ENCODE measurements at regions not wholly inside any gene's neighbourhood (a gene's known extent, or its start where the extent isn't known, plus 50 kb on each side); places are given as distances from the start of the nearest gene placed in this dataset.
"Not testable (repeated sequence)": the region's sequence is repeated elsewhere in the genome, so short reads cannot be mapped to it uniquely, and the experiment has no call there.

DNA sequence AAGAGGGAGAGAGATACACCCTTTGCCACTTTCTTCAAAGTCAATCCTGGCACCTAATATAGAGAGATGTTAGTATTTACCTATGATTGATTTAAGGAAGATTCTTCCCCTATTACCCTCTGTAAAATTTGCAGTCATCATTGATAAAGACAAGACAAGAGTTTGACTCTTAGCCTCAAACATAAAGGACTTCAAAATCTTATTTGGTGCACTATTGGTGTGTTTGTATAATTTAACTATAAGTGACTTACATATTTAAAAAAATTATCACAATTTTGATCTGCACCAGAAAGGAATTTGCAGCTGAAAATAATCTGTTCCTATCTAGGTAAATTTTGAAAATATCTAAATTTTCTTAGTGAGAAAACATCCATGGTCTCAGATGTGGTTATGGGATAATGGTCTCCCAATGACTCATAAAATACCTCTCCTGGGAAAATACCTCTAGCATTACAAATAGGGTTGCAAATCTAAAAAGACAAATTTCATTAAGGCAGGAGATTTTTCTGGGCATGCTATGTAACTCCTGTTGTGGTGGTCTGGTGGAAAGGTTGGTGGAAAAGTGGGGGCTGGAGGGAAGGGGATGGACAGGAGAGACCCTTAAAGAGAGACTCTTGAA is 173.6 kb upstream of the MED14 start:
- Histone ChIP-seq H3K27ac (no peak overlapping the region), H3K4me1 (no peaks in the 10 kb centered on the region), H3K36me3 (no peaks in the 10 kb centered on the region), H3K9me3 (peaks cover 0 to 7% of the 10 kb centered on the region in 2 donors), H3K4me3 (no peak overlapping the region), H3K27me3 (peaks cover 0 to 27% of the 10 kb centered on the region in 2 donors)
- intact Hi-C loops (cut with DNase I; ENCODE audit: low total_unique reads) = no loop called here
- no peak for DNase-seq (ENCODE audit: low spot score in 2 of 2)
- TF ChIP-seq POLR2AphosphoS5 (IDR thresholded peaks at IDR 0.05) = no peak
- TF ChIP-seq POLR2A (IDR thresholded peaks at IDR 0.05) = no peak
- TF ChIP-seq CTCF (IDR thresholded peaks at IDR 0.05) = no peak

GRCh38 chrX:40912166-40912565 is 173.1 kb upstream of the USP9X start:
- TF ChIP-seq POLR2A (IDR thresholded peaks at IDR 0.05) (no peak), POLR2AphosphoS5 (IDR thresholded peaks at IDR 0.05) (no peak), CTCF (IDR thresholded peaks at IDR 0.05) (no peak)
- DNase-seq (ENCODE audit: low spot score in 2 of 2) = no peak
- Histone ChIP-seq H3K4me1 (no peaks in the 10 kb centered on the region), H3K27me3 (peaks cover 0 to 31% of the 10 kb centered on the region in 2 donors), H3K36me3 (no peaks in the 10 kb centered on the region), H3K27ac (no peak overlapping the region), H3K9me3 (no peaks in the 10 kb centered on the region), H3K4me3 (no peak overlapping the region)
- intact Hi-C loops (cut with DNase I; ENCODE audit: low total_unique reads) = no loop called here

DNA sequence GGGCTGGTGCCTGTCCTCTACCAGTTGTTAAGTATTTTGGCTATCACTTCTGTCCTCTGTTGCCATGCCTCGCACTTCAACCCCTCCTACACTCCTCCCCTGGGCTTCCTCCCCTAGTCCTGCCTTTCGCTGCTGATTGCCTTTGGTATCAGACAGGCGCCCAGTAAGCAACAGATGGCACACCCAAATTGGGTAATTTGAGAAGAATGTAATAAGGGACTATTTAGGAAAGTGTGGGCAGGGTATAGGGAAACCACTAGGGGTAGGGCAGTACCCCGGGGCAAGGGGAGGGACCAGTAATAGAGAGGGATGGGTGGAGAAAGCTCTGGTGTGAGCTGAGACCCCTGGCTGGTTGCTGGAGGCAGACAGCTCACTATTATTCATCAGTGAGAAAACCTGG is 172.7 kb upstream of the USP9X start:
- no peak overlapping the region for H3K27ac ChIP-seq
- no peak overlapping the region for H3K4me3 ChIP-seq
- H3K27me3 ChIP-seq = peaks cover 0 to 31% of the 10 kb centered on the region in 2 donors
- no peaks in the 10 kb centered on the region for H3K4me1 ChIP-seq
- H3K36me3 ChIP-seq = no peaks in the 10 kb centered on the region
- H3K9me3 ChIP-seq = no peaks in the 10 kb centered on the region
- no peak for DNase-seq (ENCODE audit: low spot score in 2 of 2)
- no peak for TF ChIP-seq POLR2AphosphoS5 (IDR thresholded peaks at IDR 0.05)
- TF ChIP-seq CTCF (IDR thresholded peaks at IDR 0.05) = no peak
- no peak for TF ChIP-seq POLR2A (IDR thresholded peaks at IDR 0.05)
- intact Hi-C loops (cut with DNase I; ENCODE audit: low total_unique reads) = no loop called here

- no peaks in the 10 kb centered on the region for H3K4me1 ChIP-seq
- no peak overlapping the region for H3K27ac ChIP-seq
- no peak overlapping the region for H3K4me3 ChIP-seq
- no peaks in the 10 kb centered on the region for H3K36me3 ChIP-seq
- intact Hi-C loops (cut with DNase I; ENCODE audit: low total_unique reads) = no loop called here
- H3K27me3 ChIP-seq = peaks cover 0 to 34% of the 10 kb centered on the region in 2 donors
- H3K9me3 ChIP-seq = peaks cover 0 to 17% of the 10 kb centered on the region in 2 donors
- TF ChIP-seq POLR2AphosphoS5 (IDR thresholded peaks at IDR 0.05) = no peak
- TF ChIP-seq POLR2A (IDR thresholded peaks at IDR 0.05) = no peak
- no peak for TF ChIP-seq CTCF (IDR thresholded peaks at IDR 0.05)
- DNase-seq (ENCODE audit: low spot score in 2 of 2) = no peak
These were observed 164.9 kb upstream of the USP9X start for GRCh38 chrX:40920351-40920750.

- Histone ChIP-seq H3K27ac (no peak overlapping the region), H3K27me3 (peaks cover 0 to 25% of the 10 kb centered on the region in 2 donors), H3K4me3 (no peak overlapping the region), H3K36me3 (no peaks in the 10 kb centered on the region), H3K9me3 (peaks cover 0 to 27% of the 10 kb centered on the region in 2 donors), H3K4me1 (no peaks in the 10 kb centered on the region)
- TF ChIP-seq CTCF (IDR thresholded peaks at IDR 0.05) = peak in 1 of 3 donors; percentile 19
- no peak for TF ChIP-seq POLR2AphosphoS5 (IDR thresholded peaks at IDR 0.05)
- intact Hi-C loops (cut with DNase I; ENCODE audit: low total_unique reads) = no loop called here
- DNase-seq (ENCODE audit: low spot score in 2 of 2) = no peak
These were observed 162.9 kb upstream of the USP9X start for GRCh38 chrX:40922307-40922706.

- H3K36me3 ChIP-seq; H3K4me1 ChIP-seq; intact Hi-C loops (cut with DNase I; ENCODE audit: low total_unique reads): not testable (repeated sequence)
These were observed 158.4 kb upstream of the USP9X start for GRCh38 chrX:40926739-40927427.

More at GRCh38 chrX:40926739-40927427, 158.4 kb upstream of the USP9X start:
- not testable (repeated sequence) for DNase-seq (ENCODE audit: low spot score in 2 of 2); H3K4me3 ChIP-seq; H3K27ac ChIP-seq
- peaks cover 7 to 39% of the 10 kb centered on the region in 2 donors for H3K9me3 ChIP-seq
- peaks cover 0 to 37% of the 10 kb centered on the region in 2 donors for H3K27me3 ChIP-seq

All from breast epithelium (tissue), 4 donors.